Stimulated activated CD4-positive, alpha-beta T cell treated with anti-CD3 and anti-CD28 coated beads, Interleukin-4, amount 100 ng/mL, for 24 hours (primary cell): ENCODE measurements at regions not wholly inside any gene's neighbourhood (a gene's known extent, or its start where the extent isn't known, plus 50 kb on each side); places are given as distances from the start of the nearest gene placed in this dataset.
"Not testable (repeated sequence)": the region's sequence is repeated elsewhere in the genome, so short reads cannot be mapped to it uniquely, and the experiment has no call there.

Experiments used
- DNase-seq: peaks from one replicate; pipeline ENCODE4 v3.0.0-alpha.2; 2020

DNA sequence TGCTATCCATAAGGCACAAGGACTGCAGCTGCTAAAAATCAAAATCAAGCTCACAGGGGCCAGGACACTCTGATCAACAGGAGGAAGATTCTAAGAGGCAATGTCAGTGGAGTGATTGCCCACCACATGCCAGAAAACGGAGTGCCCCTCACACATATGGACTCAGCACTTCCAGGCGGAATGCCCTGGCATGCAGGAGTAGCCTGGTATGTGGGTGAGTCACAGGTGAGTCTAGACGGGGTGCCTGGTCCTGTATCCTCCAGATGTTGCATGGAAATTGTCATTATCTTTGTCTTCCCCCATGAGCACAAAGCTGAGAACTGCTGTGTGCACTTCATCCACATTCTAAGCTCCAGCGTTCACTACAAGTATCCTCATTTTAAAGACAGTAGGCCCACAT is 129.2 kb upstream of the FOXD4L5 start:
- DNase-seq: not testable (repeated sequence)

DNA sequence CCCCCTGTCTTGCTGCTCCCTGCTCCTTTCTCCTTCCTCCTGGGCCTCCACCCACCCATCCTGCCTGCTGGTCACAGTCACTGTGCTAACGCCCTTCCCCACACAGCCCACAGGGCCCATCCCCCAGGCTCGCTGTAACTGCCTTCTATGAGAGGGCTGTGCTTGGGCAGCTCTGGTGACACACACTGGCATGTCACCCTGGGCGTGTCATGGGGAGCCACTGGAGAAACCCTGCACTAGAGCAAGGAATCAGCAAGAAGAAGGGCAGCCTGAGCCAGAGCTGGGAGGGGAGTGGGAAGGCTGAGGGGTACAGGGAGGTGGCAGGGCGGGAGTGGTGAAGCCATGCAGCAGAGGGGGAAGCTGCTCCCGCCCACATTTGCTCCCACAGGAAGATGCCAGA is 128.4 kb upstream of the FOXD4L5 start:
- DNase-seq: not testable (repeated sequence)

DNA sequence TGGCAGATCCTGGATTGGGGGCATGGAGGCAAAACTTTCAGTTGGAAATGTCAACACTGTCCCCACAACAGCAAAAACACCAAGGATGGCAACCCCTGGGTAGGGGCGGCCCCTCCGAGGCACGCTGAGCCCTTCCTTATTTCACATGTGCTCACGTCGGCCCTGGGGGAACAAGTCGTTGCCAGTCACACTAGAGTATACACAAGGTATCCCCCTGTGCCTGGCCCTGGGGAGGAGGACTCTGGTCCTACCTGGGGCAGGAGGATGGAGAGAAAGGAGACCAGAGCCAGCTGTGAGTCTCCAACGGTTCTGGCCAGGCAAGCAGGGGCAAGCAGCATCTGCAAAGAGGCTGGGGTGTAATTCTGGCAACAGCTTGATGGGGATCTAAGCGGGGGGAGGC is 126.9 kb upstream of the FOXD4L5 start:
- DNase-seq: no peak

DNA sequence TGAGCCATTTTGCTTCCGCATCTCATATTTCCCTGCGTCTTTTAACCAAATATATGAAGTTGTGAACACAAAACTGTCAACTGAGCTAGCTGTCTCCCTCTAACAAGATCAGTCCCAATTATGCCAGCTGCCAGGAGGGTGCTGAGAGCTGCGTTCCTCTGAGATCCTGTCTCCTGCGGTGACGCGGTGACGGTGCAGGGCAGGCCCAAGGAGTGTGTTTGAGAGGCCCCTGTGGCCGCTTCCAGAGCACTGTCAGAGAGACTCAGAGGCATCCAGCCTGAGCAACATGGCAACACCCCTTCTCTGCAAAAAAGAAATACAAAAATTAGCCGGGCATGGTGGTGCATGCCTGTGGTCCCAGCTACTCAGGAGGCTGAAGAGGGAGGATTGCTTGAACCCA is 126.3 kb upstream of the FOXD4L5 start:
- DNase-seq: no peak

DNA sequence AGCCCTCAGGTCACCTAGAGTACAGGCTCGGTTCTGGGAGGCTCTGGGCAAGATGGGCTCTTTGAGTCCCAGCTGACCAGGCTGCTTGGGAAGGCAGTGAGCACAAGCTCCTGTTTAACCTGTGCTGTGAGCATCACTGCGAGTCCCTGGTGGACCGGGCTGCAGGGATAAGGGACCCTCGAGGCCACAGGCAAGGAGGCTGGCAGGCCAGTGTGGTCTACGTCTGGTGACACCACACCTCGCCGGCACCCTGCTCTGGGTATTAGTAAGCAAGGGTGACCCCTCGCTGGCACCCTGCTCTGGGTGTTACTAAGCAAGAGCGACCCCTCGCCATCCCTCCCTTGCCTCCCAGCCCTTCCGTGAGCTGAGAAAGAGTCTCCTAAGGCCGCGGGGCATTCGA is 125.9 kb upstream of the FOXD4L5 start:
- no peak for DNase-seq

DNA sequence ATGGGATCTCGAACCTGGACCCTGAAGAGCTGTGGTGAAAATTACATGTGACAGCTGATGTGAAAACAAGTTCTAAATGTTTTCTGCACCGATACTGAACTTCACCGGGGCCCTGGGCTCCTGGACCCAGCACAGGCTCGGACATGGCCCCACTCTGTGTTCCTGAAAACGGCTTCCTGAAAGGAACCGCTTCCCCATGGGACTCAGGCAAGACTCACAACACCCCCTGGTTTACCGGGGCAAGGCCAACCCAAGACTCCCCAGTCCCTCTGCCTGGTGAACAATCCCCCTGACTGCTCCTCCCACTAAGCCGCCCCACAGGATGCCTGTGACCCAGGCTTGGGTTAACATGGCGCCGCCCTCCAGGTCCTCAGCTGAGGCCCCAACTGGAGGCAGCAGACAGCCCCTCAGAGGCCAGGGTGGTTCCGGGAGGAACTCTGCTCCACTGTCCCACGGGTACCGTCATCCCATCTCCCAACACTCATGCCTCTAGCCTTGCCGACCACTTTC is 124.5 kb upstream of the FOXD4L5 start:
- DNase-seq: no peak

DNA sequence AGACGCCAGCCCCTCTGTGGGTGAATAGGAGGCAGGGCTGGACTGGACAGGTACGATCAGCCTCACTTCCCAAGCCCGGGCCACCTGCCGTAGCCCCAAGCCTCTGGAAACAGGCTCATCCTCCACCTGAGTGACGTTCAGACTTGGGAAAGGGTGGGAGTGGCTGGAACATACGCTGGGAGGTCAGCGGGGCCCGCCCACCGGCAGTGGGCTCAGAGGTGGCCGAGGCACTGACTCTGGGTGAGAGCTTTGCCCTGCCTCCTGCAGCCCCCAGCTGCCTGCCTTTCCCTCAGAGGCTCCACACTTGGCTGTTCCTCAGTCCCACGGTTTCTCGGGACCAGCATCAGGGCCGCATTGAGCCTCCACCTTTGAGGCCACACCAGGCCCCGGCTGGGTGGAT is 123.8 kb upstream of the FOXD4L5 start:
- DNase-seq: not testable (repeated sequence)

DNA sequence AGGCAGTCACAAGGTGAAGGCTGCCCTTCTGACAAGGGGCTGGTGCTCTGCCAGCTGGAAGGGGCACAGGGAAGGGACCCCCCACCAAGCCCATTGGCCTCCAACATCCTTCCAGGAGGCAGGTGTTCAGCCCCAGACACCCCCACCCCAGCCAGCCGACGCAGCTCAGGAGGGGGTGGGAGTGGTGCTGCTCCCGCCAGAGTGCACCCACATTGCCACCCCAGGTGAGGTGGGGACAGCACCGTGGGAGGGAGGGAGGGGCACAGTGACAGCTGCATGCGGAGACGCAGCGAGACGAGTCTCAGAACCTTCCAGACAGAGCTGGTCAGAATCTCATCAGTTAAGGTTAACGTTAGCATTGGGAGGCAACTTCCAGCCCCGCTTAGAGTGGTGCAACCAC is 121.6 kb upstream of the FOXD4L5 start:
- DNase-seq: not testable (repeated sequence)

DNA sequence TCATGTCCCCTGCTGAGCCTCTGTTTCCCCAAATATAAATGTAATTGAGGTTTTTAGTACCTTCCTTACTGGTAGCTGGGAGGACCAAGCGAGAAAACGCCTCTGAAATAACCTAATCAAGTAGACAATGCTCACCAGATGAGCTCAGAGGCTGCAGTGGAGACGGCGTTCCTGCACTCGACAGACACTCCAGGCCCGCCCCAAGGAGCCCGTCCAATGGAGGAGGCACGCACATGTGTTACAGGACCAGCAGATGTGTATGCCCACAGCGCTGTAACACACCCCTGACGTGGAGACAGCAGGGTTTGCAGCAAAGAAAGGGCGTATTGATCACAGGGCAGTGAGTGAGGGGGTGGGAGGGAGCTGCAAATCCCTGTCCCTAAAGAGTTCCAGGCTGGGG is 120.8 kb upstream of the FOXD4L5 start:
- not testable (repeated sequence) for DNase-seq

DNA sequence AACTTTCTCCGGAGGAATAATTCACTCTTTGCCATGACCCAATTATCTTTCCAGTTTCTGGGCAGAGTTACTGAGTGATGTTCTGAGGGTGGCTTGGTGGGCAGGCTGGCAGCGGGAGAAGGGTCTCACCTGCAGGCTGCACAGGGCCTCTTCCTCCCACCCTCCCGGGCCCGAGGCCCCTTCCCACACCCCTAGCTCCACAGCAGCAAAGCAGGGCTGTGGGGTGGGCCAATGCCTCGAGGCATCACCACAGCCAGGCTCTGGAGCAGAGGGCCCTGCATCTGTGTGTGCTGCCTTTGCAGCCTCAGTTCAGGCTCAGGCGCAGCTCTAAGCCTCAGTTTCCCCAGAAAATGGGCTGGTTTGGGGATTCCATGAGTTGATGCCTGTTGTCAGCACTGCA is 120.2 kb upstream of the FOXD4L5 start:
- no peak for DNase-seq

DNA sequence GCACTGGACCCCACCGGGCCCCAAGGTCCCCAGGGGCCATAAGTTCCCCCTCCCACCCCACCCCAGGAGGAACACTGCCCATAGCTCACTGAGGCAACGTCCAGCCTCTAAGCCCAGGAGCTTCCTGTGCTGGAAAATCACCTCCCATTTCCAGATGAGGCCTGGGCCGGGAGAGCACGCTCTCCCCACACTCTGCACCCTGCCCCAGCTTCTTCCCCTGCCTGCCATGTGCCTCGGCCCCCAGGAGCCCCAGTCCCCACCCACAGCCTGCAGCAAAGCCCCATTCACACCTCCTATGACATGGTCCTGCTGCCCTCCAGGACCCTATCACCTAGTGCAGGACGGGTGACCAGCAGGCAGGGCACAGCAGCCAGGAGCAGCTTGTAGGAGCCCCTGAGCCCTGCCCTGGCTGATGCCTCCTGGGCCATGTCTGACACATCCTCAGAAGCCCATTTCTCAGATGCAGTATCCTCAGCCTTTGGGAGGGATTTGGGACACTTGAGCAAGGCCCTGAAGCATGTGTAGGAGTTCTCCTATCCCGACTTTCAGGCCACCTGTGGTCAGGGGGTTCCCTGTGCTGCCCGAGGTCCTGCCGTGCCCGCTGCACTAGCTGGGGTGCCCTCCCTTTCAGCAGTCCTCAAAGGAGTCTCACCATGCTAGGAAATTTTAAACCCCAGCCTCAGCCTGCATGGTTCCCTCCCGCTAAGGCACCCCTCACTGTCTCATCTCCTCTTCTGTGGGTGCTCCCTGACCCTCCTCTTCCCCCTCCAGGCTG is 119.4 kb upstream of the FOXD4L5 start:
- no peak for DNase-seq

DNA sequence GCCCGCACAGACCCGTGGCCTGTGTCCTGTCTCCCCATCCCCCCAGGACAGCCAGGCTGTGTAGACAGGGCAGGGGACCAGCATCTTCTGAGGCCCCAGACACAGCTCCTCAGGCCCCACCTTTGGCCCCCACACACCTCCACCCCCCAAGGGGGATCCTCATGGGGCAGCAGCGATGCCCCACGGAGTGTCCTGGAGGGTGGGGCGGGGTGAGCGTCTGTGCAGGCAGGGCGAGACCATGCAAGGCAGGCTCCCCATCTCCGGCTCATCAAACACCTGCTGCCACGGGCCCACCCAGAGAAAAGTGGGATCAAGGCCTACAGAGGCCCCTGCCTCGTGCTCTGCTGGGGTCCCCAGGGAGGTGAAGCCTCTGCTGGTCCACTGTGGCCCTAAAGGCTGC is 118.7 kb upstream of the FOXD4L5 start:
- DNase-seq: no peak

DNA sequence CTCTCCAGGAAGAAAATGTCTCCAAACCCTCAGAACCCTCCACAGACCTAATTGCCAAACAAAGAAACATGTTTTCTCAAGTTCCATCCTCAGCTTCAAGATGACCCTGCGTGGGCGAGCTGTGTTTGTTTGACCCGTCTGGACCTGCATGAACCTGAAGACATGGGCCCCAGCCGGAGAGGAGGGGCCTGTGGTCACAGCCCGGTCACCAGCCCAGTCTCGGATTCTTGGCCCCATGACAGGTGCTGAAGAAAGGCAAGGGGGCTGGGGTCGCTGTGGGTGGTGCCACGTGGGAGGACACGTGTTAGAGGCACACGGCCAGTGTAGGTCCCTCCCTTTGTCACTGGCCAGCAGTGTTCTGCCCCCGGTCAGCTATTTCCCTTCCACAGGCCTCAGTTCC is 118.1 kb upstream of the FOXD4L5 start:
- DNase-seq: not testable (repeated sequence)

DNA sequence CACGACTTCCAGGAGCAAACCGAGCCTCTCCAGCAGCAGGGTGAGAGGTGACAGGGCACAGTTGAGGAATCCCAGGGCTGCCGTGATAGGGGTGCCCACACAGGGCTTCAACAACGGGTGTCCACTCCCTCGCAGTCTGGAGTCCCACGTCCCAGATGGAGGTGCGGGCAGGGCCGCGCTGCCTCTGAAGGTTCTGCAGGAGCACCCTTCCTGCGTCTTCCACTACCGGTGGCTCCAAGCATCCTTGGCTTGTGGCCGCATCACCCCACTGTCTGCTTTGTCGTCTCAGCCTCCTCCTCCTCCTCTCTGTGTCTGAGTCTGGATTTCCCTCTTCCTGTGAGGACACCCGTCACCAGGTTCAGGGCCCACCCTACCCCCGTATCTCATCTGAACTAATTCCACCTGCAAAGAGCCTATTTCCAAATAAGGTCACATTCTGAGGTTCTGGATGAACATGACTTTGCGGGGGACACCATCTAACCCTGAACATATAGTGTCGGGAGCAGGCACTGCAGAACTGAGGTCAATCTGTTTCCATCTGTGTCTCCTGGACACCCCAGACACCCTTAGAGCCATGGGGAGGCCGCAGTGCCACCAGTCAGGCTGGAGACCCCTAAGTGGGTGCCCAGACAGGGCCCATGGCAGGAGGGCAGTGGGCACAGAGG is 117.3 kb upstream of the FOXD4L5 start:
- not testable (repeated sequence) for DNase-seq

DNA sequence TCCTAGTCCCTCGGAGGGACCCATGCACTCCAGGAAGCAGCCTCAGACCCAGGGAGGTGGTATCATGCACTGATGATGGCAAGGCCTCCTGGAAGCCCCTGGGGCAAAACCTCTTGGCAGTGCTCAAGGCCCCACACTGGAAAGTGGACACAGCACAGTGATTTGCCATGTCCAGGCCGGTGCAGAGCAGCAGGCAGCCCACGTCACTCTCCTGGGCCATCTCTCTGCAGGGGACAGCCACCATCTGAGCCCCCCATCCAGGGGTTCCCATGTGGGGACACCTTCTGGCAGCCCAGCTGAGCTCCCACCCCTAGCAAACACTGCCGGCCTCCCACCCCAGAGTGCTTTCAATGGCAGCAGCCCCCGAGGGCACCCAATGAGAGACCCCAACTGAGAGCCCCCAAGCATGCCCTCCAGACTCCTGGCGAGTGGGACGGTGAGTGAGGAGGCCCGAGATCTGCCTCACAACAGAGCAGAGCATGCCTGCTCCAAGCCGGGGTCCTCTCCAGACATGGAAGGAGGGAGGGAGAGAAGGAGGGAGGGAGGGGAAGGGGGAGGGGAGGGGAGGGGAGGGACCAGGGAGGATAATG is 116.5 kb upstream of the FOXD4L5 start:
- not testable (repeated sequence) for DNase-seq

DNA sequence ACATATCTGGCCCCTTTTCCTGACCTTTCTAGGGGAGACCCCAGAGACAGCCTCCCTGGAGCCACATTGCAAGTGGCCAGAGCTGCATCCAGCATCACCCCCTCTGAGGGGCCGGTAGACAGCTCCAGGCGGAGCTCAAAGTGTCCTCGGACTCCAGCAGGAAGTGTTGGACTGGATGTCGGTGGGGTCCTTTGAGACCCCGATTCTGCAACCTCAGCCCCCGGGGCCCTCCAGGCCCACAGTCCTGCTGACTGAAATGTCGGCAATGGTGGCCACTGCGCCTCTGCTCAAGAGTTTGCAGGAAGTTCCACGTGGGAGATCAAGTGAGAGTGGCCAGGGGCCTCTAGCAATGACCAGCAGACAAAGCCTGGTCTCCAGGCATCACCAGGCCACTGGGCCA is 115.9 kb upstream of the FOXD4L5 start:
- no peak for DNase-seq

DNA sequence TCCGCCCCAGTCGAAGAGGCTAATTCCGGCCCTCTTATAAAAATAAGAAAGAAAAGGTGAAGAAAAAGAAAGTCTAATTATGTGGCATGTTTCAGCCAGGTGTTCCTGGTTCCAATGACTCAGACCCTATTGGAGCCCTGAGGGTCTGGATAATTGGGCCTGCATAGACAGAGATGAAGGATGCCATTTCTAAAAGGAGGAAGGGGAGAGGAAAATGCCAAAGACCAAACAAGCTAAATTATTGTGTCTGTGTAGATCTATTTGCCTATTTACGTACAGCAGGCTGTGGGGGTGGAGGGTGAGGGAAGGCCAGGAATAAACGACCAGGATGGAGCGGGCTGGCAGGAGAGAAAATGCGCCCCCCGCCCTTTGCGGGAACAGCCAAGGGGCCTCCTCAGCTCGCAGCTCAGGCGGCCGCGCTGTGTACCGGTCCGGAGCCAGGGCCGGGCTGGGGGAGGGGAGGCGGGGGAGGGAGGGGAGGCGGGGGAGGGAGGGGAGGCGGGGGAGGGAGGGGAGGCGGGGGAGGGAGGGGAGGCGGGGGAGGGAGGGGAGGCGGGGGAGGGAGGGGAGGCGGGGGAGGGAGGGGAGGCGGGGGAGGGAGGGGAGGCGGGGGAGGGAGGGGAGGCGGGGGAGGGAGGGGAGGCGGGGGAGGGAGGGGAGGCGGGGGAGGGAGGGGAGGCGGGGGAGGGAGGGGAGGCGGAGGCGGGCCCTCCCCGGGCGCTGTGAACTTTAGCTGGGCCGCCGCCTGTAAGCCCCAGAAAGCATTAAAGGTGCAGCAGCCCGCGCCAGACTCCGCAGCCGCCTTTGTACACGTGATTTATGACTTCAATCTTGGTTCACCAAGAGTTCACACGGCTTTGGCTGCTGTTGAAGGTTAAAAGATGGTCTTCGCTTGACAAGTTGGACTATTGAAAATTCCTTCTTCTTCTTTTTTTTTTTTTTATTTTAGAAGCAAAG is 113.0 kb upstream of the FOXD4L5 start:
- not testable (repeated sequence) for DNase-seq

DNA sequence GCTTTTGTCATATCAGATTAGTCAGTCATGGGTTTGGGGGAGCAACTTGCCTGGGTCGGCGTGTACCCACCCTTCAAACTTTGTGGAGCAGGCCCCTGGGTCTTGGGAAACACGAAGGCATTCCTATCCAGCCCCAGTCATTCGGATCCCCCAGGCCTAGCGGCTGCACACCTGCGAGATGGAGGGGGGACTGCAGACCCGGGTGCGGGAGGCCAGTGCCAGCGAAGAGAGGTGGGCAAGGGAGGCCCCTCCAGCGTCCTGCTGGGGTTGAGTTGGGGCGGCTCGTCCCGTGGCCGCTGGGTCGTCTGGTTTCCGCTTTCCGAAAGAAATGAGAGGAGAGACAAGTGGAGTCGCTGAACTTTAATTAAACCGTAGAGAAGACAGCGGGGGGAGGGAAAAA is 112.2 kb upstream of the FOXD4L5 start:
- DNase-seq: not testable (repeated sequence)

DNA sequence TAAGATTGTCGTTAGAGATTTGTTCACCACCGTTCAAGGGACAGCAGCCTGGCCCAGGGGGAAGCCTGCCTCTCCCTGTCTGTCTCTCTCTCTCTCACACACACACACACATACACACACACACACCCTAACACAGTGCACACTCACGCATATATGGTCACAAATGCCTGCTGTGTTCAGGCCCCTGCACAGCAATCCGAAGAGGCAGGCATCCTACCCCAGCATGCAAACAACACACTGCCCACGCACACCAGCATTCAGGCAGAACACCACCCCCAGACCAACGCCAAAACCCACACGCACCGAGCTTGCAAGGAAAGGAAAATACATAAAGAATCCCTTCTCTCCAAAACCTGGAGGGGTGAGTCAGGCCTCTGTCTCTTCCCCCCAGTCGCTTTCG is 111.6 kb upstream of the FOXD4L5 start:
- not testable (repeated sequence) for DNase-seq

DNA sequence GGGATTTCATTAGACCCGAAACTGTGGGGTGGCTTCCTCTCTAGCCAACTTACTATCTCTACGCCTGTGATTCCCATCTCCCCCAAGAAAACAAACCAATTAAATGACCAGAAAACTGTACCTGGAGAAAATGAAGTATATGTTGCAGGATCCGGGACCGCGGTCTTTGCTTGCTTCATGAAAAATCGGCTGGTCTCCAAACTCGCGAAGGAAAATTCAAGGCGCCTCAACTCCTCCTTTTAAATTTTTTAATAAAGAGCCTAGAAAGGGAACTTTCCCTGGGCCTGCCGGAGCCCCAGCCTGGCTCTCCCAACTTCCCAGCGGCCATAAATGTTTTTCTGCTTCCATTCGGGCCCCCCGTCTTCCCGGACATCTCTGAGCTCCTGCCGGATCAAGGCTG is 110.8 kb upstream of the FOXD4L5 start:
- DNase-seq: not testable (repeated sequence)

DNA sequence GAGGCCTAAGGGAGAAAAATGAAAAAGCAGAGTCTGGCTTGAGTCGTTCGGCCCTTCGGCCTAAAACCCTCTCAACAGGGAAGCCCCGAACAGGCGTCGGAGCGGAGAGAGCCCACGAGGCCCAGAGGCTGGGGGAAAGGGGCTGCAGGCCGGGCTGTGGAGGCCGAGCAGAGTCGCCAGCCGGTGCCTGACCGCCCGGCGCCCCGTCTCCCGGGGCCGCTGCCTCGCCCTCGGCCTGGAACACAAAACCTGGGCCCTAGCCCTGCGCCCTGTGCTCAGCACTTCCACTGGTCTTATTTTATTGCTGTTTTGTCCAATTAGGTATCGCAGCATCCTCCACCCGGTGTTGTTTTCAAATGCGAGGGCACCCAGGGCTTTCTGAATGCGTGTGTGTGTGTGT is 110.1 kb upstream of the FOXD4L5 start:
- not testable (repeated sequence) for DNase-seq

DNA sequence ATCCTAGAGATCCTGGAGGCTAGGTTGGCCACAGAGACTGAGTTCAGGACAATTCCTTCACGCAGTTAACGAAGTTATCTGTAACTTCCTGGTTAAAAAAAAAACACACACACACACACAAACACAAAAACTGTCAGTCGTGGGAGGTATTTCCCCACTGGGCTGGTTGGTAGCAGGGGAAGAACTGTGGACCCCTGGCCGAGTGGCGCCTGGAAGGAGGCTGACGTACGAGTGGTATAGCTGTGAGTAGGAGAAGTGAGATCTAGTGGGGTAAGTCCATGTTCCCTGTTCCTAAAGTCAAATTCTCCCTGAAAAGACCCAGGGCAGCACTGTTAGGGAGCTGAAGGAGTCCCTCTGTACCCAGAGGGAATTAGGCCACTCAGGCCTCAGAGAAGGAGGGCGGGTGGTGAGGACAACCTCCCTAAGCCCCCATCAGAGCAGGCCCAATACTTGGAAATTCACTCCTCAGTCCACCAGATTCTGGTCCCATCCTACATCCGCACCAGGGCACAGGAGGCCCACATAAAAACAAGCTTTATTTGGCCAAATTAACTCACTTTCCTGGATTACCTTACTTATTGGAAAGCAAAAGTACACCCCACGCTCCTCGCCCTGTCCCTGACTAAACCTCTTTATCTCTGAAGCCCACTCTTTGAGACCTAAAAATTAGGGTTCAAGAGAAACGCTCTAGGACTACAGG is 108.3 kb upstream of the FOXD4L5 start:
- not testable (repeated sequence) for DNase-seq
